ENCODE measurements at regions not wholly inside any gene's neighbourhood (a gene's known extent, or its start where the extent isn't known, plus 50 kb on each side); places are given as distances from the start of the nearest gene placed in this dataset.

DNA sequence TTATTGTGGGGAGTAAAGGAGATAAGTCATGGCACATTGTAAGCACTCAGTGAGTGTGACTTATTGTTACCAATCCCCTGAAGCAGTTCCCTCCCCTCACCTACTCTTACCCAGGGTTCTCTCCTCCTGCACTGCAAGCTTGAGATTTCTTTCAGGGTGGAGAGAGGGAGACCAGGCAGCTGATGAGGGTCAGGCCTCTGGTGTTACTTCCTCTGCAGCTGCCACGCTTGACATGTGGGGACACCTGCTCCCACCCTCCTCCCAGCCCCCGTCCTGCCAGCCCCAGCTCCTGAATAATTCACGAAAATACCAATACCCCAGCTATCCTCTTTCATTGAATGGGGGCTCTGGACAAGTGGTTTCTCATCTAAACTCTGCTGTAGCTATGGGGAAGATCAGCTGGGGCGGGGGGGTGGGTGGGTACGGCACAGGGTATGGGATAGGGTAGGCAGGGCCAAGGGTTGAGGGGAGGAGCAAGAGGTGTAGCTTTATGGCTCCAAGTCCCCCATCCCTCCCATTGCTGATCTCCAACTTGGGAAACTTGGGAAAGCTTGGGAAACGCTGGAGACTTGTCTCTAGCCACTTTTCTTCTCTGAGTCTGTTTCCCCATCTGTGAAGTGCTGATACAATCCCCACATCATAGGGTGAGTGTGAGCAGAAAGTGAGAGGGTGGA is 148.5 kb upstream of the PJA1 start:
- H3K27me3 ChIP-seq (replicated peaks in 1 of 7): no peaks in the 10 kb centered on the region
- no peak overlapping the region for H3K4me3 ChIP-seq
- DNase-seq: peak; percentile 39
- whole genome bisulfite sequencing, 5 donors: 39 to 57% (median 45%) methylated on average over 4 to 6 of the region's 6 CpGs
- TF ChIP-seq POLR2AphosphoS5 (IDR thresholded peaks at IDR 0.05) (no peak), POLR2A (IDR thresholded peaks at IDR 0.05) (no peak)
- TF ChIP-seq, protein P1, sequence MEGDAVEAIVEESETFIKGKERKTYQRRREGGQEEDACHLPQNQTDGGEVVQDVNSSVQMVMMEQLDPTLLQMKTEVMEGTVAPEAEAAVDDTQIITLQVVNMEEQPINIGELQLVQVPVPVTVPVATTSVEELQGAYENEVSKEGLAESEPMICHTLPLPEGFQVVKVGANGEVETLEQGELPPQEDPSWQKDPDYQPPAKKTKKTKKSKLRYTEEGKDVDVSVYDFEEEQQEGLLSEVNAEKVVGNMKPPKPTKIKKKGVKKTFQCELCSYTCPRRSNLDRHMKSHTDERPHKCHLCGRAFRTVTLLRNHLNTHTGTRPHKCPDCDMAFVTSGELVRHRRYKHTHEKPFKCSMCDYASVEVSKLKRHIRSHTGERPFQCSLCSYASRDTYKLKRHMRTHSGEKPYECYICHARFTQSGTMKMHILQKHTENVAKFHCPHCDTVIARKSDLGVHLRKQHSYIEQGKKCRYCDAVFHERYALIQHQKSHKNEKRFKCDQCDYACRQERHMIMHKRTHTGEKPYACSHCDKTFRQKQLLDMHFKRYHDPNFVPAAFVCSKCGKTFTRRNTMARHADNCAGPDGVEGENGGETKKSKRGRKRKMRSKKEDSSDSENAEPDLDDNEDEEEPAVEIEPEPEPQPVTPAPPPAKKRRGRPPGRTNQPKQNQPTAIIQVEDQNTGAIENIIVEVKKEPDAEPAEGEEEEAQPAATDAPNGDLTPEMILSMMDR (IDR thresholded peaks at IDR 0.05 in 8 of 11, conservative IDR thresholded peaks at IDR 0.05 in 3 of 11): no peak
- intact Hi-C loops (cut with DNase I; ENCODE audit: low total_unique reads): no loop called here
- H3K9me3 ChIP-seq: no peaks in the 10 kb centered on the region
- H3K27ac ChIP-seq: no peak overlapping the region
- no peaks in the 10 kb centered on the region for H3K36me3 ChIP-seq
- no peaks in the 10 kb centered on the region for H3K4me1 ChIP-seq

DNA sequence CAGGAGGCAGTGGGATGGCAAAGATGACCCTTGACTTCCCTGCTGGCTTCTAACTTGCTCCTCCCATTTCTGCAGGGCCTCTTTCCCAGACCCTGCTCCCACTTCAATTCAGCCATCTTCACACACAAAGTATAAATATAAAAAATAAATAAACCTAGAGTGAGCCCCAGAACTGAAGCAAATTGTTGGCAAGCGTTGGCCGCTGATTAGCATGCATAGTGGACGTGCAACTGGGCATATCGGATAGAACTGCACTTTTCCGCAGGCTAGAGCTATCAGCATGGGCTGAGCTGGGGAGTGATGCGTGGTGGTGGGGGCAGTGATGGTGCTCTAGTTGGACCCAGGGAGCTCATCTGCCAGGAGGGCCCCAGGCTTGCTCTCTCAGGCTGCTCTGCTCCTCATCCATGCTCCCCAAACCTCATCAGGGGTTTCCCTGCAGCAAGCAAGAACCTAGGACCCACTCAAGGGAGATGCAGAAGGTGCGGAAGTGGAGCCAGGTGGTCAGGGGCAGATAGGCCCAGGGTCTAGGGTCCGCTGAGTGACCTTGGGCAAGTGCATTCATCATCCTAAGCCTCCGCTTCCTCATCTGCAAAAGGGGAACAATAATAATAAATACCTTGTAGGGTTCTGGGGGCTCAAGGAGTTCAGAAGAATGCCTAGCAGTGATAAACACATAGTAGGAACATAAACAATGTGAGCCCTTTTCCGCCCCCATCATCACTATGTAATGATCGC is 146.8 kb upstream of the PJA1 start:
- H3K4me1 ChIP-seq: no peaks in the 10 kb centered on the region
- TF ChIP-seq, protein P1 (IDR thresholded peaks at IDR 0.05 in 8 of 11, conservative IDR thresholded peaks at IDR 0.05 in 3 of 11): no peak
- TF ChIP-seq POLR2A (IDR thresholded peaks at IDR 0.05): no peak
- TF ChIP-seq POLR2AphosphoS5 (IDR thresholded peaks at IDR 0.05): no peak
- WGBS, 5 donors: 77 to 95% (median 88%) methylated on average over 7 to 11 of the region's 11 CpGs
- no peaks in the 10 kb centered on the region for H3K9me3 ChIP-seq
- H3K36me3 ChIP-seq: no peaks in the 10 kb centered on the region
- no peaks in the 10 kb centered on the region for H3K27me3 ChIP-seq (replicated peaks in 1 of 7)
- DNase-seq: peak; percentile 43
- no peak overlapping the region for H3K4me3 ChIP-seq
- intact Hi-C loops (cut with DNase I; ENCODE audit: low total_unique reads): no loop called here
- H3K27ac ChIP-seq: no peak overlapping the region

DNA sequence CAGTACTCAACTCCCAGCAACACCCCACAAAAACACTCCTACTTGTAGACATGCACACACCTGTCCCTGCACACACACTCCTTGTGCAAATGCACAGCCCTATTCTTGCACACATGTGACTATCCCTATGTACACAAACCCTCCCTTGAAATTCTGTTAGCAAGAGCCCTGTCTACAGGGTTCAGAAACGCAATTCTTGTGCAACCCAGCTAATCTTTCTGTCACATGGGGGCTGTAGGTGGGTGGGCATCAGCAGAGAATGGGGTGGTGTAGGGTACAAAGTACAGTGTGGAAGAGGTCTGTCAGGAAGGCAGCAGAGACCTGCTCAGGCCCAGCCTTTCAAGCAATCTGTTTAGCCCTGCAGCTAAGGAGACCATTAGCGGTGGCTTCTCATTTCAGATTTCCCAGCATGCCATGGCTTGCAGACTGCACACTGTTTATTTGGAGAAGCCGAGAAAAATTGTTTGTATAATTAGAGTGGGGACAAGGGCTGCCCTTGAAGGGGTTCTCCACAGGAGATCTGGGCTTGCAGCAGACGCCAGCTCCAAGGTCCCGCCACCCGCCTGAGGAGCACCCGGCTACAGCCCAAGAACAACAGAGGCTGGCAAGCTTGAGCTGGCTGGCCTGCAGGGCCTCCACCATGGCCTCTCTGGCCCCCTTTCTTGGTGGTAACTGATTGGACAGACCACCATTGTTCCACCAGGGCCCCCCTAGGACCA is 144.0 kb upstream of the PJA1 start:
- Histone ChIP-seq H3K27ac (no peak overlapping the region), H3K4me1 (no peaks in the 10 kb centered on the region), H3K4me3 (no peak overlapping the region), H3K36me3 (no peaks in the 10 kb centered on the region), H3K9me3 (no peaks in the 10 kb centered on the region), H3K27me3 (replicated peaks in 1 of 7) (peaks cover 0 to 23% (median 8%) of the 10 kb centered on the region in 7 donors)
- TF ChIP-seq, protein P1 (IDR thresholded peaks at IDR 0.05 in 8 of 11, conservative IDR thresholded peaks at IDR 0.05 in 3 of 11): no peak
- TF ChIP-seq POLR2A (IDR thresholded peaks at IDR 0.05) (no peak), POLR2AphosphoS5 (IDR thresholded peaks at IDR 0.05) (no peak)
- 69 to 91% (median 83%) methylated on average over 3 to 7 of the region's 7 CpGs for WGBS, 5 donors
- peak; percentile 58 for DNase-seq
- intact Hi-C loops (cut with DNase I; ENCODE audit: low total_unique reads): no loop called here

DNA sequence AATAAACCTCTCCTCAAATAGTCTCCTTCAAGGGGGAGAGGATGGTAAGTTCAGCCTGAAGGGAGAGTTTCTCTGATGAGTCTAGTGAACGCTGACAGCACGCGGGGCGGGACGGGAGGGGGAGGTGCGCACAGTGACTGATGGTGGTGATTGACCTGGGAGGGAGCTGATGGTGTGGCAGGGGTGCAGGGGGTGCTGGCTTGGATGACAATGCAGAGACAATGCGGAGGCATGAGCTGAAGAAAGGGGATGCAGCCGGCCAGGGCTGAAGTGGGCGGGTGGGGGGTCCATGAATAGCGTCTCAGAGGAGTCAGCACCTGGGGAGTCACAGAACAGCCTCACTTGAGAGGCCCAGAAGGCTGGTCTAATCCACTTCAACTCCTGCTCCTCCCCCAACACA is 142.5 kb upstream of the PJA1 start:
- no peak for TF ChIP-seq POLR2A (IDR thresholded peaks at IDR 0.05)
- TF ChIP-seq, protein P1 (IDR thresholded peaks at IDR 0.05 in 8 of 11, conservative IDR thresholded peaks at IDR 0.05 in 3 of 11): no peak
- no peak for TF ChIP-seq POLR2AphosphoS5 (IDR thresholded peaks at IDR 0.05)
- intact Hi-C loops (cut with DNase I; ENCODE audit: low total_unique reads): no loop called here
- H3K36me3 ChIP-seq: no peaks in the 10 kb centered on the region
- H3K27me3 ChIP-seq (replicated peaks in 1 of 7): peaks cover 0 to 27% (median 8%) of the 10 kb centered on the region in 7 donors
- H3K9me3 ChIP-seq: no peaks in the 10 kb centered on the region
- H3K4me1 ChIP-seq: no peaks in the 10 kb centered on the region
- WGBS, 5 donors: 65 to 85% (median 77%) methylated on average over 9 to 10 of the region's 10 CpGs
- DNase-seq: peak; percentile 56
- no peak overlapping the region for H3K4me3 ChIP-seq
- no peak overlapping the region for H3K27ac ChIP-seq
